HCT116 (cell line): ENCODE measurements at regions not wholly inside any gene's neighbourhood (a gene's known extent, or its start where the extent isn't known, plus 50 kb on each side); places are given as distances from the start of the nearest gene placed in this dataset.

ENCODE experiments used
- ATAC-seq: fragments of 200-7000 bp; cut with Tn5 transposase; 2 replicates; pipeline ENCODE4 v1.9.1; 2020; ENCODE audit warnings: mild to moderate bottlenecking, moderate library complexity
- BruUV-seq: library from RNA; stranded (reverse); fragments of 400-500 nt; replicated peaks from 2 replicates; lab custom pipeline; 2021; lab: Mats Ljungman, UMichigan
- CTCF ChIA-PET: fragments of 300-600 bp; sonication (Branson Sonifier 250); formaldehyde crosslinking; loops from one replicate; lab custom pipeline; 2021; ENCODE audit warnings: antibody characterized with exemption; lab: Charles Lee
- POLR2A ChIA-PET: fragments of 300-600, 350-600 bp; sonication (Branson Sonifier 250); formaldehyde crosslinking; loops from one replicate; lab custom pipeline; 2021; ENCODE audit warnings: antibody characterized with exemption; lab: Charles Lee
- RAD21 ChIA-PET, 2 experiments: fragments of 300-600 bp; sonication (Branson Sonifier 250); formaldehyde crosslinking; loops; one replicate each; lab custom pipeline; 2023; ENCODE audit warnings: low total read pairs in 2 of 2; ENCODE audit not compliant: uncharacterized antibody in 2 of 2, unreplicated experiment in 2 of 2, low non-redundant PET in 1 of 2; lab: Charles Lee
- DNase-seq: peaks from one replicate; pipeline ENCODE4 v3.0.0-alpha.2; 2010; ENCODE audit warnings: low read depth, low spot score
- H2AFZ ChIP-seq: fragments of 200-600 bp; shearing (Covaris generic), sonication (generic); 2 replicates; pipeline ENCODE4 v1.6.1; 2017; ENCODE audit warnings: low read depth, mixed run types, mixed read lengths, antibody characterized with exemption, low read length; ENCODE audit not compliant: poor library complexity, severe bottlenecking
- H3K27ac ChIP-seq: 2 replicates; pipeline ENCODE4 v1.5.1; 2012; ENCODE audit warnings: low read depth, low read length
- H3K27me3 ChIP-seq: fragments of 200-600 bp; sonication (generic); 2 replicates; pipeline ENCODE4 v1.6.1; 2016; ENCODE audit warnings: mixed run types, low read length, mixed read lengths; ENCODE audit not compliant: insufficient read depth
- H3K36me3 ChIP-seq, 2 experiments: fragments of 200-500 bp in 1 of 2; fragments of 200-600 bp in 1 of 2; sonication (Bioruptor generic) in 1 of 2; sonication (generic) in 1 of 2; 2 replicates each; pipeline versions ENCODE4 v1.5.1 to v1.6.1; 2014 to 2016; ENCODE audit warnings: low read length in 2 of 2, inconsistent platforms in 1 of 2, mixed read lengths in 1 of 2, mixed run types in 1 of 2; ENCODE audit not compliant: insufficient read depth in 2 of 2, control insufficient read depth in 1 of 2
- H3K4me1 ChIP-seq, 2 experiments: fragments of 200-600 bp in 1 of 2; sonication (generic) in 1 of 2; 2 replicates each; pipeline versions ENCODE4 v1.5.1 to v1.6.1; 2012 to 2017; ENCODE audit warnings: low read length in 2 of 2, inconsistent platforms in 1 of 2, mild to moderate bottlenecking in 1 of 2, mixed read lengths in 1 of 2, mixed run types in 1 of 2, moderate library complexity in 1 of 2; ENCODE audit not compliant: insufficient read depth in 2 of 2, control insufficient read depth in 1 of 2
- H3K4me2 ChIP-seq: fragments of 200-600 bp; sonication (generic); 2 replicates; pipeline ENCODE4 v1.6.1; 2017; ENCODE audit warnings: mixed run types, low read length, mixed read lengths
- H3K4me3 ChIP-seq, 2 experiments: fragments of 200-600 bp in 1 of 2; sonication (generic) in 1 of 2; replicated peaks in 1 of 2; 2 replicates each; pipeline ENCODE4 v1.5.1; 2011 to 2016; ENCODE audit warnings: low read length in 2 of 2, control low read depth in 1 of 2, low read depth in 1 of 2, mild to moderate bottlenecking in 1 of 2, mixed read lengths in 1 of 2, mixed run types in 1 of 2
- H3K79me2 ChIP-seq: fragments of 200-600 bp; sonication (generic); 2 replicates; pipeline ENCODE4 v1.6.1; 2017; ENCODE audit warnings: mild to moderate bottlenecking, mixed run types, low read length, moderate library complexity, mixed read lengths; ENCODE audit not compliant: insufficient read depth
- H3K9ac ChIP-seq: fragments of 200-600 bp; sonication (generic); 2 replicates; pipeline ENCODE4 v1.6.1; 2016; ENCODE audit warnings: low read length, mixed read lengths
- H3K9me2 ChIP-seq: fragments of 200-600 bp; sonication (generic), shearing (Covaris generic); 2 replicates; pipeline ENCODE4 v1.6.1; 2017; ENCODE audit warnings: mixed run types, mild to moderate bottlenecking, moderate library complexity; ENCODE audit not compliant: insufficient read depth
- H3K9me3 ChIP-seq, 2 experiments: fragments of 200-500 bp in 1 of 2; fragments of 200-600 bp in 1 of 2; sonication (Bioruptor generic) in 1 of 2; sonication (generic) in 1 of 2; 2 replicates each; pipeline ENCODE4 v1.6.1; 2014 to 2017; ENCODE audit warnings: low read length in 2 of 2, mixed read lengths in 2 of 2, inconsistent platforms in 1 of 2, low read depth in 1 of 2, mild to moderate bottlenecking in 1 of 2, mixed run types in 1 of 2, moderate library complexity in 1 of 2; ENCODE audit not compliant: control insufficient read depth in 1 of 2, insufficient read depth in 1 of 2
- H4K20me1 ChIP-seq: fragments of 200-600 bp; sonication (generic), shearing (Covaris generic); 2 replicates; pipeline ENCODE4 v1.6.1; 2017; ENCODE audit warnings: mixed run types, mild to moderate bottlenecking, moderate library complexity; ENCODE audit not compliant: insufficient read depth
- CBX3 ChIP-seq: IDR thresholded peaks from 2 replicates; pipeline ENCODE4 v1.6.1; 2012; ENCODE audit warnings: low read depth
- EGR1 ChIP-seq: IDR thresholded peaks from 2 replicates; pipeline ENCODE4 v1.6.1; 2012; ENCODE audit warnings: low read depth
- ELF1 ChIP-seq: IDR thresholded peaks from 2 replicates; pipeline ENCODE4 v1.6.1; 2012; ENCODE audit warnings: low read depth, borderline replicate concordance
- EZH2 ChIP-seq: fragments of 200-600 bp; sonication (generic); IDR thresholded peaks from 2 replicates; pipeline ENCODE4 v1.6.1; 2017; ENCODE audit warnings: antibody characterized with exemption, mixed run types
- FOSL1 ChIP-seq: IDR thresholded peaks from 2 replicates; pipeline ENCODE4 v1.6.1; 2012; ENCODE audit warnings: low read depth
- MAX ChIP-seq: IDR thresholded peaks from 2 replicates; pipeline ENCODE4 v1.6.1; 2012
- POLR2A ChIP-seq: IDR thresholded peaks from 2 replicates; pipeline ENCODE4 v1.7.0; 2011; ENCODE audit warnings: borderline replicate concordance; ENCODE audit not compliant: insufficient read depth, insufficient read length; ENCODE audit errors: extremely low read depth
- REST ChIP-seq: IDR thresholded peaks from 2 replicates; pipeline ENCODE4 v1.6.1; 2012; ENCODE audit warnings: low read depth
- SP1 ChIP-seq: IDR thresholded peaks from 2 replicates; pipeline ENCODE4 v1.6.1; 2012; ENCODE audit warnings: low read depth
- SRF ChIP-seq: IDR thresholded peaks from 2 replicates; pipeline ENCODE4 v1.6.1; 2012; ENCODE audit warnings: low read depth
- TCF7L2 ChIP-seq: IDR thresholded peaks from 2 replicates; pipeline ENCODE4 v1.7.0; 2011; ENCODE audit warnings: borderline replicate concordance, inconsistent platforms; ENCODE audit not compliant: insufficient read depth, insufficient read length; ENCODE audit errors: extremely low read depth
- YY1 ChIP-seq: IDR thresholded peaks from 2 replicates; pipeline ENCODE4 v1.6.1; 2011; ENCODE audit warnings: low read length, low read depth, moderate library complexity, mild to moderate bottlenecking; ENCODE audit not compliant: insufficient replicate concordance; ENCODE audit errors: extremely low read depth
- ZBTB33 ChIP-seq: IDR thresholded peaks from 2 replicates; pipeline ENCODE4 v1.6.1; 2011; ENCODE audit warnings: mild to moderate bottlenecking, low read length, moderate library complexity; ENCODE audit not compliant: insufficient replicate concordance; ENCODE audit errors: extremely low read depth
- ZNF274 ChIP-seq: fragments of 200-500 bp; sonication (Bioruptor generic); IDR thresholded peaks from 2 replicates; pipeline ENCODE4 v1.6.1; 2014; ENCODE audit warnings: mild to moderate bottlenecking, low read depth, low read length, inconsistent platforms
- intact Hi-C: fragments of 100-400 bp; cut with micrococcal nuclease; formaldehyde crosslinking; loops from 2 replicates; pipeline ENCODE4 v1.10.0; 2022
- TF ChIP-seq, protein P1 (sequence below), 3 experiments: fragments of 200-600 bp in 1 of 3; sonication (generic) in 1 of 3; IDR thresholded peaks in 2 of 3; conservative IDR thresholded peaks in 1 of 3; 2 replicates each; pipeline ENCODE4 v1.5.1; 2012 to 2017; ENCODE audit warnings: low read depth in 2 of 3, low read length in 2 of 3, antibody characterized with exemption in 1 of 3, borderline replicate concordance in 1 of 3, control low read depth in 1 of 3, mild to moderate bottlenecking in 1 of 3, mixed read lengths in 1 of 3, mixed run types in 1 of 3, moderate library complexity in 1 of 3; ENCODE audit not compliant: insufficient read depth in 1 of 3

- H3K27ac ChIP-seq = no peak overlapping the region
- no peaks in the 10 kb centered on the region for H3K79me2 ChIP-seq
- CTCF ChIA-PET = no interaction called here
- POLR2A ChIA-PET = no interaction called here
- no peaks in the 10 kb centered on the region for H3K9me3 ChIP-seq
- TF ChIP-seq CBX3 (no peak), EZH2 (no peak), SP1 (no peak), FOSL1 (no peak), POLR2A (no peak), MAX (no peak), ZNF274 (no peak), YY1 (no peak), ELF1 (no peak), ZBTB33 (no peak), REST (no peak), SRF (no peak), EGR1 (no peak), TCF7L2 (no peak)
- TF ChIP-seq, protein P1, sequence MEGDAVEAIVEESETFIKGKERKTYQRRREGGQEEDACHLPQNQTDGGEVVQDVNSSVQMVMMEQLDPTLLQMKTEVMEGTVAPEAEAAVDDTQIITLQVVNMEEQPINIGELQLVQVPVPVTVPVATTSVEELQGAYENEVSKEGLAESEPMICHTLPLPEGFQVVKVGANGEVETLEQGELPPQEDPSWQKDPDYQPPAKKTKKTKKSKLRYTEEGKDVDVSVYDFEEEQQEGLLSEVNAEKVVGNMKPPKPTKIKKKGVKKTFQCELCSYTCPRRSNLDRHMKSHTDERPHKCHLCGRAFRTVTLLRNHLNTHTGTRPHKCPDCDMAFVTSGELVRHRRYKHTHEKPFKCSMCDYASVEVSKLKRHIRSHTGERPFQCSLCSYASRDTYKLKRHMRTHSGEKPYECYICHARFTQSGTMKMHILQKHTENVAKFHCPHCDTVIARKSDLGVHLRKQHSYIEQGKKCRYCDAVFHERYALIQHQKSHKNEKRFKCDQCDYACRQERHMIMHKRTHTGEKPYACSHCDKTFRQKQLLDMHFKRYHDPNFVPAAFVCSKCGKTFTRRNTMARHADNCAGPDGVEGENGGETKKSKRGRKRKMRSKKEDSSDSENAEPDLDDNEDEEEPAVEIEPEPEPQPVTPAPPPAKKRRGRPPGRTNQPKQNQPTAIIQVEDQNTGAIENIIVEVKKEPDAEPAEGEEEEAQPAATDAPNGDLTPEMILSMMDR (IDR thresholded peaks at IDR 0.05 in 2 of 3, conservative IDR thresholded peaks at IDR 0.05 in 1 of 3; ENCODE audit: borderline replicate concordance in 1 of 3, insufficient read depth in 1 of 3, low read depth in 2 of 3, low read length in 2 of 3) = no peak
- TF ChIP-seq, all 23 proteins: peak for 0
- no peak for DNase-seq
- RAD21 ChIA-PET = no interaction called here
- Histone ChIP-seq H3K4me3 (no peak overlapping the region), H3K4me2 (no peak overlapping the region), H3K9ac (no peak overlapping the region), H3K27me3 (no peaks in the 10 kb centered on the region), H3K36me3 (no peaks in the 10 kb centered on the region), H3K9me2 (no peaks in the 10 kb centered on the region), H4K20me1 (no peaks in the 10 kb centered on the region), H3K4me1 (no peaks in the 10 kb centered on the region), H2AFZ (no peak overlapping the region)
- no peak for ATAC-seq
- intact Hi-C loops = no loop called here
- no TSS peak for BruUV-seq
Observed at GRCh38 chr1:168801032-168801745, 72.2 kb upstream of the DPT start.
